ENCODE measurements at regions not wholly inside any gene's neighbourhood (a gene's known extent, or its start where the extent isn't known, plus 50 kb on each side); places are given as distances from the start of the nearest gene placed in this dataset.

DNA sequence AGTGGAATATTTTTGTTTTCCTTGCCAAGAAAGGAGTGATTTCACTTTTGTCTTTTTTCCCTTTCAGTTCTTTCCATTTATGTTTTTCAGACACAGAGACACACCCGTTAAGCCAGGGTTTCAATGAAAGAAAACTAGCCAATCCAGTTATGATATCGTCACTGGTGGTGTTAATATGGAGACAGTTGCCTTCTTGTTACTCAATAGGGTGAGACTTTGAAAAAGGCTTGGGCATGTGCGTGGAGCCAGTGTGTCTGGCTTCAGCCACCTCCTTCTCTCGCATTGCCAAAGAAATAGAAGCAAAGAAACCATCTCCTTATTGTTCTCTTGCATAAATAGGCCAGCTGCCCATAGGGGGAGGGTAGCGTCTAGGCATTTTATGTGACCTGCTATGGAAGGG lies 84.1 kb upstream of the DLX6 start:
- H3K9ac ChIP-seq (ENCODE audit: low read length) = no peak overlapping the region
- ATAC-seq (no peak), DNase-seq (ENCODE audit: low read depth, low spot score) (no peak)
- no peaks in the 10 kb centered on the region for H3K79me2 ChIP-seq (ENCODE audit: insufficient read depth, low read length)
- BruUV-seq (replicated peaks) = no TSS peak
- ChIA-PET CTCF (interaction anchor here (0.9 kb wide), 1 partner anchor 107 kb away, joined by 3 read pairs; no protein-coding TSS in a partner anchor), POLR2A (no interaction called here), RAD21 (ENCODE audit: low non-redundant PET in 1 of 2, low total read pairs in 2 of 2, uncharacterized antibody in 2 of 2, unreplicated experiment in 2 of 2) (no interaction called here)
- H2AFZ ChIP-seq (ENCODE audit: low read depth, low read length, poor library complexity, severe bottlenecking) = no peak overlapping the region
- H3K9me3 ChIP-seq (ENCODE audit: control insufficient read depth in 1 of 2, insufficient read depth in 1 of 2, low read depth in 1 of 2, low read length in 2 of 2) = no peaks in the 10 kb centered on the region
- H3K27ac ChIP-seq (ENCODE audit: low read depth, low read length) = no peak overlapping the region
- no peak overlapping the region for H3K4me3 ChIP-seq (replicated peaks in 1 of 2; ENCODE audit: low read depth in 1 of 2, low read length in 2 of 2)
- H3K9me2 ChIP-seq (ENCODE audit: insufficient read depth) = no peaks in the 10 kb centered on the region
- H4K20me1 ChIP-seq (ENCODE audit: insufficient read depth) = no peaks in the 10 kb centered on the region
- no peaks in the 10 kb centered on the region for H3K4me1 ChIP-seq (ENCODE audit: control insufficient read depth in 1 of 2, insufficient read depth in 2 of 2, low read length in 2 of 2)
- no peaks in the 10 kb centered on the region for H3K36me3 ChIP-seq (ENCODE audit: control insufficient read depth in 1 of 2, insufficient read depth in 2 of 2, low read length in 2 of 2)
- intact Hi-C loops (cut with micrococcal nuclease) = no loop called here
- H3K27me3 ChIP-seq (ENCODE audit: insufficient read depth, low read length) = peaks cover 42% of the 10 kb centered on the region
- no peak overlapping the region for H3K4me2 ChIP-seq (ENCODE audit: low read length)
- TF ChIP-seq, protein P1, sequence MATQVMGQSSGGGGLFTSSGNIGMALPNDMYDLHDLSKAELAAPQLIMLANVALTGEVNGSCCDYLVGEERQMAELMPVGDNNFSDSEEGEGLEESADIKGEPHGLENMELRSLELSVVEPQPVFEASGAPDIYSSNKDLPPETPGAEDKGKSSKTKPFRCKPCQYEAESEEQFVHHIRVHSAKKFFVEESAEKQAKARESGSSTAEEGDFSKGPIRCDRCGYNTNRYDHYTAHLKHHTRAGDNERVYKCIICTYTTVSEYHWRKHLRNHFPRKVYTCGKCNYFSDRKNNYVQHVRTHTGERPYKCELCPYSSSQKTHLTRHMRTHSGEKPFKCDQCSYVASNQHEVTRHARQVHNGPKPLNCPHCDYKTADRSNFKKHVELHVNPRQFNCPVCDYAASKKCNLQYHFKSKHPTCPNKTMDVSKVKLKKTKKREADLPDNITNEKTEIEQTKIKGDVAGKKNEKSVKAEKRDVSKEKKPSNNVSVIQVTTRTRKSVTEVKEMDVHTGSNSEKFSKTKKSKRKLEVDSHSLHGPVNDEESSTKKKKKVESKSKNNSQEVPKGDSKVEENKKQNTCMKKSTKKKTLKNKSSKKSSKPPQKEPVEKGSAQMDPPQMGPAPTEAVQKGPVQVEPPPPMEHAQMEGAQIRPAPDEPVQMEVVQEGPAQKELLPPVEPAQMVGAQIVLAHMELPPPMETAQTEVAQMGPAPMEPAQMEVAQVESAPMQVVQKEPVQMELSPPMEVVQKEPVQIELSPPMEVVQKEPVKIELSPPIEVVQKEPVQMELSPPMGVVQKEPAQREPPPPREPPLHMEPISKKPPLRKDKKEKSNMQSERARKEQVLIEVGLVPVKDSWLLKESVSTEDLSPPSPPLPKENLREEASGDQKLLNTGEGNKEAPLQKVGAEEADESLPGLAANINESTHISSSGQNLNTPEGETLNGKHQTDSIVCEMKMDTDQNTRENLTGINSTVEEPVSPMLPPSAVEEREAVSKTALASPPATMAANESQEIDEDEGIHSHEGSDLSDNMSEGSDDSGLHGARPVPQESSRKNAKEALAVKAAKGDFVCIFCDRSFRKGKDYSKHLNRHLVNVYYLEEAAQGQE (IDR thresholded peaks at IDR 0.05; ENCODE audit: low read depth) = no peak
- TF ChIP-seq ZFX (IDR thresholded peaks at IDR 0.05) = no peak
- no peak for TF ChIP-seq ELF1 (IDR thresholded peaks at IDR 0.05; ENCODE audit: borderline replicate concordance, low read depth)
- TF ChIP-seq EZH2 (IDR thresholded peaks at IDR 0.05) = no peak
- no peak for TF ChIP-seq RAD21 (IDR thresholded peaks at IDR 0.05; ENCODE audit: low read depth)
- no peak for TF ChIP-seq CEBPB (IDR thresholded peaks at IDR 0.05; ENCODE audit: low read depth)
- TF ChIP-seq, protein P2, sequence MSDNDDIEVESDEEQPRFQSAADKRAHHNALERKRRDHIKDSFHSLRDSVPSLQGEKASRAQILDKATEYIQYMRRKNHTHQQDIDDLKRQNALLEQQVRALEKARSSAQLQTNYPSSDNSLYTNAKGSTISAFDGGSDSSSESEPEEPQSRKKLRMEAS (IDR thresholded peaks at IDR 0.05) = no peak
- no peak for TF ChIP-seq TCF7L2 (IDR thresholded peaks at IDR 0.05; ENCODE audit: borderline replicate concordance, extremely low read depth, insufficient read depth, insufficient read length)
- TF ChIP-seq, protein P3, sequence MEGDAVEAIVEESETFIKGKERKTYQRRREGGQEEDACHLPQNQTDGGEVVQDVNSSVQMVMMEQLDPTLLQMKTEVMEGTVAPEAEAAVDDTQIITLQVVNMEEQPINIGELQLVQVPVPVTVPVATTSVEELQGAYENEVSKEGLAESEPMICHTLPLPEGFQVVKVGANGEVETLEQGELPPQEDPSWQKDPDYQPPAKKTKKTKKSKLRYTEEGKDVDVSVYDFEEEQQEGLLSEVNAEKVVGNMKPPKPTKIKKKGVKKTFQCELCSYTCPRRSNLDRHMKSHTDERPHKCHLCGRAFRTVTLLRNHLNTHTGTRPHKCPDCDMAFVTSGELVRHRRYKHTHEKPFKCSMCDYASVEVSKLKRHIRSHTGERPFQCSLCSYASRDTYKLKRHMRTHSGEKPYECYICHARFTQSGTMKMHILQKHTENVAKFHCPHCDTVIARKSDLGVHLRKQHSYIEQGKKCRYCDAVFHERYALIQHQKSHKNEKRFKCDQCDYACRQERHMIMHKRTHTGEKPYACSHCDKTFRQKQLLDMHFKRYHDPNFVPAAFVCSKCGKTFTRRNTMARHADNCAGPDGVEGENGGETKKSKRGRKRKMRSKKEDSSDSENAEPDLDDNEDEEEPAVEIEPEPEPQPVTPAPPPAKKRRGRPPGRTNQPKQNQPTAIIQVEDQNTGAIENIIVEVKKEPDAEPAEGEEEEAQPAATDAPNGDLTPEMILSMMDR (IDR thresholded peaks at IDR 0.05 in 2 of 3, conservative IDR thresholded peaks at IDR 0.05 in 1 of 3; ENCODE audit: borderline replicate concordance in 1 of 3, insufficient read depth in 1 of 3, low read depth in 2 of 3, low read length in 2 of 3) = no peak
- TF ChIP-seq EZH2phosphoT487 (IDR thresholded peaks at IDR 0.05; ENCODE audit: borderline replicate concordance) = no peak
- TF ChIP-seq SP1 (IDR thresholded peaks at IDR 0.05; ENCODE audit: low read depth) = no peak
- TF ChIP-seq CBX3 (IDR thresholded peaks at IDR 0.05; ENCODE audit: low read depth) = no peak
- TF ChIP-seq SIN3A (IDR thresholded peaks at IDR 0.05; ENCODE audit: low read depth) = no peak
- no peak for TF ChIP-seq YY1 (IDR thresholded peaks at IDR 0.05; ENCODE audit: extremely low read depth, insufficient replicate concordance, low read depth, low read length)
- TF ChIP-seq JUND (IDR thresholded peaks at IDR 0.05) = no peak
- TF ChIP-seq POLR2AphosphoS5 (IDR thresholded peaks at IDR 0.05; ENCODE audit: low read depth, low read length) = no peak
- TF ChIP-seq ZNF274 (IDR thresholded peaks at IDR 0.05; ENCODE audit: low read depth, low read length) = no peak
- TF ChIP-seq, protein P4, sequence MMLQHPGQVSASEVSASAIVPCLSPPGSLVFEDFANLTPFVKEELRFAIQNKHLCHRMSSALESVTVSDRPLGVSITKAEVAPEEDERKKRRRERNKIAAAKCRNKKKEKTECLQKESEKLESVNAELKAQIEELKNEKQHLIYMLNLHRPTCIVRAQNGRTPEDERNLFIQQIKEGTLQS (IDR thresholded peaks at IDR 0.05) = no peak
- TF ChIP-seq SRF (IDR thresholded peaks at IDR 0.05; ENCODE audit: low read depth) = no peak
